H1 (cell line): ENCODE measurements at regions not wholly inside any gene's neighbourhood (a gene's known extent, or its start where the extent isn't known, plus 50 kb on each side); places are given as distances from the start of the nearest gene placed in this dataset.

Experiments
- CEBPB ChIP-seq: IDR thresholded peaks from 2 replicates; pipeline ENCODE4 v1.6.1; 2012; ENCODE audit warnings: low read depth, low read length
- CHD1 ChIP-seq: IDR thresholded peaks from 2 replicates; pipeline ENCODE4 v1.6.1; 2012; ENCODE audit warnings: low read depth, low read length, improper control_type of control experiment
- GABPA ChIP-seq: IDR thresholded peaks from 2 replicates; pipeline ENCODE4 v1.6.1; 2011; ENCODE audit warnings: mild to moderate bottlenecking, low read length, moderate library complexity, borderline replicate concordance; ENCODE audit not compliant: insufficient read depth

GRCh38 chr2:150266931-150267330 is 220.5 kb downstream of the RND3 start (continued):
- TF ChIP-seq GABPA (no peak), CEBPB (no peak), CHD1 (no peak)
